ENCODE measurements at regions not wholly inside any gene's neighbourhood (a gene's known extent, or its start where the extent isn't known, plus 50 kb on each side); places are given as distances from the start of the nearest gene placed in this dataset.
A peak's percentile ranks its signal among the peaks of the same experiment; 100 is the strongest.
"Not testable (repeated sequence)": the region's sequence is repeated elsewhere in the genome, so short reads cannot be mapped to it uniquely, and the experiment has no call there.

DNA sequence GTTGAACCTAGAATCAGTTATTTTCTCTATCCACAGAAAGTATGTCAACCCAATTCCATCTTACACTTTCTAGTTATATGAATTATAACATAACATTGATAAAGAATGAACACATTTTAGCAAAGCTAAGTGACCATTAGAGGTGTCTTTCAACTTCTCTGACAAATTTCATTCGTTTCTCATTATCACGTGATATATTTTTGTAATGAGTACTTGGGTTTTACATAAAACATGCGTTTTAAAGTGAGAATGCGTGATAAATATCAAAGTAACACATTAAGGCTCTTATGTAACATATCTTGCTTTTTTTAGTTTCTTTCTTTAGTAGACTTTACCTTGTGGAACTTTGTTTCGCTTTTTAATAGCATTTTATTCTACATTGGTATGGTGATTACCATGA is 1715.1 kb upstream of the IGFBP7 start:
- Histone ChIP-seq H3K27ac (ENCODE audit: low read length, poor library complexity, severe bottlenecking) (no peak overlapping the region), H3K36me3 (ENCODE audit: control insufficient read depth in 1 of 2, insufficient read depth in 2 of 2, low read depth in 1 of 2, low read length in 2 of 2) (no peaks in the 10 kb centered on the region), H2AFZ (ENCODE audit: low read depth, low read length) (no peak overlapping the region), H3K4me1 (ENCODE audit: control insufficient read depth, insufficient read depth, low read depth, low read length) (no peaks in the 10 kb centered on the region), H4K91ac (ENCODE audit: low read length) (no peak overlapping the region), H3K14ac (ENCODE audit: low read length in 2 of 2) (no peak overlapping the region), H3K4me2 (ENCODE audit: low read length, poor library complexity, severe bottlenecking) (no peak overlapping the region), H3K79me1 (replicated peaks; ENCODE audit: low read length, poor library complexity, severe bottlenecking) (no peaks in the 10 kb centered on the region), H3K4ac (ENCODE audit: low read depth in 1 of 2, low read length in 2 of 2) (no peak overlapping the region), H2BK12ac (ENCODE audit: low read length in 2 of 2) (no peak overlapping the region), H3K9me3 (ENCODE audit: control insufficient read depth, low read length) (no peaks in the 10 kb centered on the region), H2BK5ac (ENCODE audit: low read depth, low read length, poor library complexity, severe bottlenecking) (no peak overlapping the region), H3K23ac (ENCODE audit: low read length in 2 of 2) (no peak overlapping the region), H2BK15ac (ENCODE audit: low read depth, poor library complexity, severe bottlenecking) (no peak overlapping the region), H4K8ac (ENCODE audit: low read length) (no peak overlapping the region), H2AK5ac (ENCODE audit: low read length, severe bottlenecking) (no peak overlapping the region), H2BK120ac (ENCODE audit: low read depth, low read length) (no peak overlapping the region), H3K18ac (ENCODE audit: low read depth in 1 of 2, low read length in 2 of 2) (no peak overlapping the region), H3K27me3 (ENCODE audit: control insufficient read depth in 1 of 2, insufficient read depth in 1 of 2, low read length in 2 of 2) (no peaks in the 10 kb centered on the region), H3K9ac (ENCODE audit: low read length) (no peak overlapping the region), H3K4me3 (ENCODE audit: insufficient read depth in 1 of 2, low read depth in 1 of 2, low read length in 2 of 2) (no peak overlapping the region)
- DNase-seq: no peak
- WGBS: no CpG with 5 or more reads among the region's 5 CpGs

DNA sequence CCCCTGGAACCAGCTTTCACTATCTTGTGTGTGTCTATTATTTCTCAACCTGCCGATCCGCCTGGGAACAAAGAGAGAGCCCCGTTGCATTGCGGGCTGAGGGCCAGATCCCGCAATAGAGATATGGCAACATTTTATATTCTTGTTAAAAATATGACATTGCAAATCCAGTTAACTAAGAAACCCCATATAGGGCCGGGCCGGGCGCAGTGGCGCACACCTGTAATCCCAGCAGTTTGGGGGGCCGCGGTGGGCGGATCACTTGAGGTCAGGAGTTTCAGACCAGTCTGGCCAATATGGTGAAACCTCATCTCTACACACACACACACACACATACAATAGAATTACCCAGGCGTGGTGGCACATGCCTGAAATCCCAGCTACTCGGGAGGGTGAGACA is 1708.4 kb upstream of the IGFBP7 start:
- H3K27ac ChIP-seq (ENCODE audit: low read length, poor library complexity, severe bottlenecking); H3K27me3 ChIP-seq (ENCODE audit: control insufficient read depth in 1 of 2, insufficient read depth in 1 of 2, low read length in 2 of 2); H3K23ac ChIP-seq (ENCODE audit: low read length in 2 of 2); H3K36me3 ChIP-seq (ENCODE audit: control insufficient read depth in 1 of 2, insufficient read depth in 2 of 2, low read depth in 1 of 2, low read length in 2 of 2); H3K4me2 ChIP-seq (ENCODE audit: low read length, poor library complexity, severe bottlenecking); H3K14ac ChIP-seq (ENCODE audit: low read length in 2 of 2); H2AFZ ChIP-seq (ENCODE audit: low read depth, low read length); H3K9me3 ChIP-seq (ENCODE audit: control insufficient read depth, low read length); DNase-seq; H3K18ac ChIP-seq (ENCODE audit: low read depth in 1 of 2, low read length in 2 of 2); H3K9ac ChIP-seq (ENCODE audit: low read length); H2BK120ac ChIP-seq (ENCODE audit: low read depth, low read length); H2AK5ac ChIP-seq (ENCODE audit: low read length, severe bottlenecking); H3K4me1 ChIP-seq (ENCODE audit: control insufficient read depth, insufficient read depth, low read depth, low read length); H2BK5ac ChIP-seq (ENCODE audit: low read depth, low read length, poor library complexity, severe bottlenecking); H3K4me3 ChIP-seq (ENCODE audit: insufficient read depth in 1 of 2, low read depth in 1 of 2, low read length in 2 of 2); H2BK12ac ChIP-seq (ENCODE audit: low read length in 2 of 2); H4K91ac ChIP-seq (ENCODE audit: low read length); H3K4ac ChIP-seq (ENCODE audit: low read depth in 1 of 2, low read length in 2 of 2); H2BK15ac ChIP-seq (ENCODE audit: low read depth, poor library complexity, severe bottlenecking); H4K8ac ChIP-seq (ENCODE audit: low read length); H3K79me1 ChIP-seq (replicated peaks; ENCODE audit: low read length, poor library complexity, severe bottlenecking): not testable (repeated sequence)
- 89% methylated on average over 12 of the region's 14 CpGs for WGBS

DNA sequence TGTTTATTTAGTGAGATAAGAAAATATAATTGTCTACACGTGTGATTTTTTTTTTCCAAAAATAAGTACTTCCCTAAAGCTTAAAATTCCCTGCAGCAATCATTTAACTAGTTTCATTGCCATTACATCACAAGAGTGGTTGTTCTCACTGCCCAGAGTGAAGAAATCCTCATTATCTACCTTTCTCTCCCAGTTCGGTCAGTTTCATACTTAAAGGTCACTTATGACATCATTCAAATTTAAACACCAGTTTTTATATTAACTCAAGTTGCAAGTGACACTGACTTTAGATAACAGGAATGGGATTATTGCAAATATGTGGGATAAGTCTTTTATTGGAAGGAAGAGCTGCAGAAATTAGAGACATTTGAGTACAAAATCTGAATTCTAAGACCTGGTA is 1699.8 kb upstream of the IGFBP7 start:
- no peaks in the 10 kb centered on the region for H3K79me1 ChIP-seq (replicated peaks; ENCODE audit: low read length, poor library complexity, severe bottlenecking)
- H2BK15ac ChIP-seq (ENCODE audit: low read depth, poor library complexity, severe bottlenecking): no peak overlapping the region
- no peak overlapping the region for H2BK120ac ChIP-seq (ENCODE audit: low read depth, low read length)
- H2BK5ac ChIP-seq (ENCODE audit: low read depth, low read length, poor library complexity, severe bottlenecking): no peak overlapping the region
- peak; percentile 2 for DNase-seq
- H3K36me3 ChIP-seq (ENCODE audit: control insufficient read depth in 1 of 2, insufficient read depth in 2 of 2, low read depth in 1 of 2, low read length in 2 of 2): no peaks in the 10 kb centered on the region
- no peak overlapping the region for H2BK12ac ChIP-seq (ENCODE audit: low read length in 2 of 2)
- no peak overlapping the region for H4K91ac ChIP-seq (ENCODE audit: low read length)
- no peak overlapping the region for H3K4ac ChIP-seq (ENCODE audit: low read depth in 1 of 2, low read length in 2 of 2)
- no peak overlapping the region for H2AFZ ChIP-seq (ENCODE audit: low read depth, low read length)
- 57% methylated on average over 2 of the region's 2 CpGs for WGBS
- H3K4me3 ChIP-seq (ENCODE audit: insufficient read depth in 1 of 2, low read depth in 1 of 2, low read length in 2 of 2): no peak overlapping the region
- H3K4me2 ChIP-seq (ENCODE audit: low read length, poor library complexity, severe bottlenecking): no peak overlapping the region
- H3K4me1 ChIP-seq (ENCODE audit: control insufficient read depth, insufficient read depth, low read depth, low read length): no peaks in the 10 kb centered on the region
- peak overlapping the region; percentile 81 for H3K27ac ChIP-seq (ENCODE audit: low read length, poor library complexity, severe bottlenecking)
- no peak overlapping the region for H3K18ac ChIP-seq (ENCODE audit: low read depth in 1 of 2, low read length in 2 of 2)
- H3K27me3 ChIP-seq (ENCODE audit: control insufficient read depth in 1 of 2, insufficient read depth in 1 of 2, low read length in 2 of 2): no peaks in the 10 kb centered on the region
- H2AK5ac ChIP-seq (ENCODE audit: low read length, severe bottlenecking): no peak overlapping the region
- H4K8ac ChIP-seq (ENCODE audit: low read length): no peak overlapping the region
- H3K23ac ChIP-seq (ENCODE audit: low read length in 2 of 2): no peak overlapping the region
- H3K9ac ChIP-seq (ENCODE audit: low read length): no peak overlapping the region
- H3K14ac ChIP-seq (ENCODE audit: low read length in 2 of 2): no peak overlapping the region
- H3K9me3 ChIP-seq (ENCODE audit: control insufficient read depth, low read length): peaks cover 3% of the 10 kb centered on the region

DNA sequence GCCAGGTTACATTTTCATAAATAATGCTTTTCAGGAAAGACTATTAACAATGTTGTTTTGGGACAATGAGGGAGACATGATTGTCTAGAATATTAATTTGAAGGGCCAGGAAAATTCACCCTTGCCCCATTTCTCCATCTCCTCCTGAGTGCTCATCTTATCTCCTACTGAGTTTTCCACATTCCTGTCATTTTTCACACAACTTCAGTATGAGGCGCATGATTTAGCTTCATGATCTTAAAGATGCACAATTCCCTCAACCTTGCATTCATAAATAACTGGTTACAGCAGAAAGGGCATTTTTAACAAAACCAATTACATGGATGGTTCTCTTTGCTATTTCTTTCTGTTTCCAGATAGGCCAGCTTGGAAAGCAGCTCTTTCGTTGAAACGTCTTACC is 1699.2 kb upstream of the IGFBP7 start:
- H3K4ac ChIP-seq (ENCODE audit: low read depth in 1 of 2, low read length in 2 of 2): no peak overlapping the region
- H2BK15ac ChIP-seq (ENCODE audit: low read depth, poor library complexity, severe bottlenecking): no peak overlapping the region
- H2BK120ac ChIP-seq (ENCODE audit: low read depth, low read length): no peak overlapping the region
- H4K91ac ChIP-seq (ENCODE audit: low read length): no peak overlapping the region
- no peak overlapping the region for H3K9ac ChIP-seq (ENCODE audit: low read length)
- no peaks in the 10 kb centered on the region for H3K27me3 ChIP-seq (ENCODE audit: control insufficient read depth in 1 of 2, insufficient read depth in 1 of 2, low read length in 2 of 2)
- no peak overlapping the region for H3K23ac ChIP-seq (ENCODE audit: low read length in 2 of 2)
- no peak overlapping the region for H4K8ac ChIP-seq (ENCODE audit: low read length)
- no peak overlapping the region for H3K4me2 ChIP-seq (ENCODE audit: low read length, poor library complexity, severe bottlenecking)
- no peak overlapping the region for H2AK5ac ChIP-seq (ENCODE audit: low read length, severe bottlenecking)
- no peak overlapping the region for H2AFZ ChIP-seq (ENCODE audit: low read depth, low read length)
- peak overlapping the region; percentile 81 for H3K27ac ChIP-seq (ENCODE audit: low read length, poor library complexity, severe bottlenecking)
- no peak overlapping the region for H3K14ac ChIP-seq (ENCODE audit: low read length in 2 of 2)
- H3K9me3 ChIP-seq (ENCODE audit: control insufficient read depth, low read length): peaks cover 3% of the 10 kb centered on the region
- H3K18ac ChIP-seq (ENCODE audit: low read depth in 1 of 2, low read length in 2 of 2): no peak overlapping the region
- no peak overlapping the region for H2BK5ac ChIP-seq (ENCODE audit: low read depth, low read length, poor library complexity, severe bottlenecking)
- H3K4me1 ChIP-seq (ENCODE audit: control insufficient read depth, insufficient read depth, low read depth, low read length): no peaks in the 10 kb centered on the region
- no peak overlapping the region for H3K4me3 ChIP-seq (ENCODE audit: insufficient read depth in 1 of 2, low read depth in 1 of 2, low read length in 2 of 2)
- 74% methylated on average over 3 of the region's 3 CpGs for WGBS
- no peaks in the 10 kb centered on the region for H3K36me3 ChIP-seq (ENCODE audit: control insufficient read depth in 1 of 2, insufficient read depth in 2 of 2, low read depth in 1 of 2, low read length in 2 of 2)
- DNase-seq: peak; percentile 7
- no peaks in the 10 kb centered on the region for H3K79me1 ChIP-seq (replicated peaks; ENCODE audit: low read length, poor library complexity, severe bottlenecking)
- H2BK12ac ChIP-seq (ENCODE audit: low read length in 2 of 2): no peak overlapping the region

Data from mesenchymal stem cell (in vitro differentiated cells and primary cell).